ENCODE measurements at regions not wholly inside any gene's neighbourhood (a gene's known extent, or its start where the extent isn't known, plus 50 kb on each side); places are given as distances from the start of the nearest gene placed in this dataset.

DNA sequence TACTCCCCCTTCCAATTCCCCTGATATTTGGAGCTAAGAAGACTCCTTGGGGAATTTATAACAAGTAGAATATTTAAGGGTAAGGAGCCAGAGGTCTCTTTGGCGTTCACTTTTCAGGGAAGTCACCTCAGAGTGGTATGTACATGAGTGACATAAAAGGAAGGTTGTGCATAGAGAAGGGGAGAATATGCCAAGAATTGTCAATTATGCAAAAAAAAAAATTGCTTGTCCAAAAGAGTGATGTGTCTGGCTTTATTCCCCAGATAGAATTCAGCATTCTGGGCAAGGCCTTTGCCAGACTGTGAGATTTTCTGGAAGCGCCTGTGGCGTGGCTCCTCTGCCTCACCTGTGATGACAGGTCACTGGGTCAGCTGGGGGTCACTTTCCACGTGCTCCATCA lies 170.2 kb downstream of the MIAT start:
- TF ChIP-seq EZH2 (IDR thresholded peaks at IDR 0.05; ENCODE audit: borderline replicate concordance, low read length) = no peak
- TF ChIP-seq, protein P1, sequence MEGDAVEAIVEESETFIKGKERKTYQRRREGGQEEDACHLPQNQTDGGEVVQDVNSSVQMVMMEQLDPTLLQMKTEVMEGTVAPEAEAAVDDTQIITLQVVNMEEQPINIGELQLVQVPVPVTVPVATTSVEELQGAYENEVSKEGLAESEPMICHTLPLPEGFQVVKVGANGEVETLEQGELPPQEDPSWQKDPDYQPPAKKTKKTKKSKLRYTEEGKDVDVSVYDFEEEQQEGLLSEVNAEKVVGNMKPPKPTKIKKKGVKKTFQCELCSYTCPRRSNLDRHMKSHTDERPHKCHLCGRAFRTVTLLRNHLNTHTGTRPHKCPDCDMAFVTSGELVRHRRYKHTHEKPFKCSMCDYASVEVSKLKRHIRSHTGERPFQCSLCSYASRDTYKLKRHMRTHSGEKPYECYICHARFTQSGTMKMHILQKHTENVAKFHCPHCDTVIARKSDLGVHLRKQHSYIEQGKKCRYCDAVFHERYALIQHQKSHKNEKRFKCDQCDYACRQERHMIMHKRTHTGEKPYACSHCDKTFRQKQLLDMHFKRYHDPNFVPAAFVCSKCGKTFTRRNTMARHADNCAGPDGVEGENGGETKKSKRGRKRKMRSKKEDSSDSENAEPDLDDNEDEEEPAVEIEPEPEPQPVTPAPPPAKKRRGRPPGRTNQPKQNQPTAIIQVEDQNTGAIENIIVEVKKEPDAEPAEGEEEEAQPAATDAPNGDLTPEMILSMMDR (IDR thresholded peaks at IDR 0.05; ENCODE audit: low read length) = no peak

Data from OCI-LY1 (cell line).